Adrenal gland (tissue), 9 donors: ENCODE measurements at regions not wholly inside any gene's neighbourhood (a gene's known extent, or its start where the extent isn't known, plus 50 kb on each side); places are given as distances from the start of the nearest gene placed in this dataset.

ENCODE experiments used
- DNase-seq, 7 donors: peaks; one replicate each; pipeline ENCODE4 v3.0.0-alpha.2; 2019 to 2020
- H3K27ac ChIP-seq, 5 donors: fragments of 200-600 bp; sonication (generic) in 4 of 5; 1 replicate in 3 of 5; 2 replicates in 2 of 5; pipeline versions ENCODE4 v1.5.1 to v1.8.0; 2016 to 2020; ENCODE audit warnings: mild to moderate bottlenecking in 1 of 5
- H3K27me3 ChIP-seq: fragments of 200-600 bp; 2 replicates; pipeline ENCODE4 v1.8.0; 2021
- H3K36me3 ChIP-seq, 2 donors: fragments of 200-600 bp; replicated peaks in 1 of 2; 1 replicate in 1 of 2; 2 replicates in 1 of 2; pipeline versions ENCODE4 v1.5.1 to v1.8.0; 2018 to 2022
- H3K4me1 ChIP-seq, 2 donors: fragments of 200-600 bp; replicated peaks in 1 of 2; 1 replicate in 1 of 2; 2 replicates in 1 of 2; pipeline versions ENCODE4 v1.5.1 to v1.8.0; 2018 to 2021
- H3K4me3 ChIP-seq, 4 donors: fragments of 200-600 bp; sonication (generic) in 3 of 4; one replicate each; pipeline ENCODE4 v1.5.1; 2016 to 2018
- H3K9me3 ChIP-seq, 3 donors: fragments of 200-600 bp; sonication (generic) in 1 of 3; replicated peaks in 1 of 3; 1 replicate in 2 of 3; 2 replicates in 1 of 3; pipeline versions ENCODE4 v1.5.1 to v1.8.0; 2016 to 2021
- CTCF ChIP-seq, 6 experiments: fragments of 450-650 bp in 4 of 6; fragments of 200-600 bp in 2 of 6; sonication (generic) in 1 of 6; IDR thresholded peaks; 1 replicate in 5 of 6; 2 replicates in 1 of 6; pipeline versions ENCODE4 v1.5.1 to v1.8.0; 2016 to 2021; ENCODE audit warnings: antibody characterized with exemption in 6 of 6, mild to moderate bottlenecking in 2 of 6, moderate library complexity in 1 of 6
- POLR2A ChIP-seq, 2 donors: fragments of 450-650 bp; IDR thresholded peaks; one replicate each; pipeline ENCODE4 v1.6.1; 2017; ENCODE audit warnings: antibody characterized with exemption in 2 of 2, mild to moderate bottlenecking in 2 of 2, moderate library complexity in 1 of 2
- WGBS, 4 donors: extraction: QIAGEN DNeasy Blood & Tissue Kit in 2 of 4; methylation state at CpG; one replicate each; pipeline versions ENCODE4 v1.1.5 to v1.1.7; 2013 to 2017; 5-methylcytosine and 5-hydroxymethylcytosine counted together
- intact Hi-C, 2 donors: fragments of 100-400 bp; cut with DNase I; formaldehyde crosslinking; loops; one replicate each; pipeline versions ENCODE4 v1.14.1 to v1.15.0; 2022 to 2023
- donor health status: healthy with polysubstance abuse.
- donor health status: Bipolar disorder and iron deficiency.
- donor health status: DM: yes; HTN: yes; CAD: no.
- donor health status: DM: no; HTN: no; CAD: no.
- donor health status: DM: no; HTN: no; CAD: no.

GRCh38 chr9:86511614-86512360 is 157.6 kb upstream of the TUT7 start:
- no peak for DNase-seq
- 81 to 86% (median 85%) methylated on average over 6 to 8 of the region's 8 CpGs for WGBS, 4 donors

GRCh38 chr9:86508208-86508903 is 154.1 kb upstream of the TUT7 start:
- WGBS, 4 donors = 82 to 90% (median 88%) methylated on average over 6 of the region's 6 CpGs
- intact Hi-C loops = no loop called here
- no peak for TF ChIP-seq CTCF (IDR thresholded peaks at IDR 0.05)
- TF ChIP-seq POLR2A (IDR thresholded peaks at IDR 0.05) = no peak
- H3K9me3 ChIP-seq = no peaks in the 10 kb centered on the region
- DNase-seq = no peak
- no peak overlapping the region for H3K27ac ChIP-seq
- H3K4me3 ChIP-seq = no peak overlapping the region
- no peaks in the 10 kb centered on the region for H3K36me3 ChIP-seq
- H3K4me1 ChIP-seq = no peaks in the 10 kb centered on the region
- no peaks in the 10 kb centered on the region for H3K27me3 ChIP-seq

More at GRCh38 chr9:86511614-86512360, 157.6 kb upstream of the TUT7 start:
- no peaks in the 10 kb centered on the region for H3K9me3 ChIP-seq
- TF ChIP-seq POLR2A (IDR thresholded peaks at IDR 0.05) (no peak), CTCF (IDR thresholded peaks at IDR 0.05) (no peak)
- intact Hi-C loops = no loop called here
- no peaks in the 10 kb centered on the region for H3K4me1 ChIP-seq
- H3K4me3 ChIP-seq = no peak overlapping the region
- H3K27ac ChIP-seq = no peak overlapping the region
- H3K36me3 ChIP-seq = no peaks in the 10 kb centered on the region
- no peaks in the 10 kb centered on the region for H3K27me3 ChIP-seq

GRCh38 chr9:86507212-86507630 is 153.0 kb upstream of the TUT7 start:
- TF ChIP-seq POLR2A (IDR thresholded peaks at IDR 0.05) (no peak), CTCF (IDR thresholded peaks at IDR 0.05) (no peak)
- intact Hi-C loops = no loop called here
- Histone ChIP-seq H3K4me1 (no peaks in the 10 kb centered on the region), H3K36me3 (no peaks in the 10 kb centered on the region), H3K27me3 (no peaks in the 10 kb centered on the region), H3K27ac (peak overlapping the region in 1 of 5 donors; percentile 25), H3K4me3 (no peak overlapping the region), H3K9me3 (no peaks in the 10 kb centered on the region)
- 61 to 78% (median 70%) methylated on average over 6 of the region's 6 CpGs for WGBS, 4 donors
- no peak for DNase-seq

- Histone ChIP-seq H3K4me3 (no peak overlapping the region), H3K27ac (no peak overlapping the region), H3K4me1 (no peaks in the 10 kb centered on the region), H3K27me3 (no peaks in the 10 kb centered on the region), H3K36me3 (no peaks in the 10 kb centered on the region), H3K9me3 (no peaks in the 10 kb centered on the region)
- intact Hi-C loops = no loop called here
- TF ChIP-seq CTCF (IDR thresholded peaks at IDR 0.05) (no peak), POLR2A (IDR thresholded peaks at IDR 0.05) (no peak)
- DNase-seq = no peak
- WGBS, 4 donors = 60 to 71% (median 66%) methylated on average over 6 of the region's 6 CpGs
Observed at GRCh38 chr9:86503942-86504341, 149.7 kb upstream of the TUT7 start.
